Lung (tissue), 11 donors: ENCODE measurements at regions not wholly inside any gene's neighbourhood (a gene's known extent, or its start where the extent isn't known, plus 50 kb on each side); places are given as distances from the start of the nearest gene placed in this dataset.

Experiments
- ATAC-seq: fragments of 200-7000 bp; cut with Tn5 transposase; one replicate; pipeline ENCODE4 v1.9.1; 2020; ENCODE audit warnings: moderate number of reproducible peaks; ENCODE audit not compliant: insufficient read depth, low FRiP score
- DNase-seq, 3 donors: peaks; one replicate each; pipeline ENCODE4 v3.0.0-alpha.2; 2013 to 2017
- H3K27ac ChIP-seq, 2 donors: one replicate each; pipeline ENCODE4 v1.5.1; 2013; ENCODE audit warnings: mild to moderate bottlenecking in 2 of 2, moderate library complexity in 2 of 2, control low read depth in 1 of 2, inconsistent platforms in 1 of 2, low read depth in 1 of 2, low read length in 1 of 2
- H3K27me3 ChIP-seq, 3 donors: one replicate each; pipeline ENCODE4 v1.5.1; 2013; ENCODE audit warnings: low read length in 2 of 3; ENCODE audit not compliant: control insufficient read depth in 3 of 3, insufficient read depth in 3 of 3
- H3K36me3 ChIP-seq, 4 donors: one replicate each; pipeline ENCODE4 v1.5.1; 2013; ENCODE audit warnings: low read length in 4 of 4, mild to moderate bottlenecking in 1 of 4, moderate library complexity in 1 of 4; ENCODE audit not compliant: control insufficient read depth in 4 of 4, insufficient read depth in 4 of 4
- H3K4me1 ChIP-seq, 5 donors: one replicate each; pipeline ENCODE4 v1.5.1; 2013; ENCODE audit warnings: low read length in 5 of 5, mild to moderate bottlenecking in 2 of 5, moderate library complexity in 1 of 5; ENCODE audit not compliant: control insufficient read depth in 5 of 5, insufficient read depth in 5 of 5
- H3K4me3 ChIP-seq: one replicate; pipeline ENCODE4 v1.5.1; 2013; ENCODE audit warnings: mild to moderate bottlenecking, control low read depth, moderate library complexity
- H3K9ac ChIP-seq, 2 donors: one replicate each; pipeline ENCODE4 v1.5.1; 2013; ENCODE audit warnings: low read length in 2 of 2, control low read depth in 1 of 2; ENCODE audit not compliant: insufficient read depth in 1 of 2
- H3K9me3 ChIP-seq, 4 donors: one replicate each; pipeline ENCODE4 v1.5.1; 2013; ENCODE audit warnings: low read length in 3 of 4, mild to moderate bottlenecking in 1 of 4, moderate library complexity in 1 of 4; ENCODE audit not compliant: control insufficient read depth in 4 of 4, insufficient read depth in 3 of 4
- WGBS, 2 donors: extraction: QIAGEN DNeasy Blood & Tissue Kit; methylation state at CpG; one replicate each; pipeline ENCODE4 v1.1.7; 2013; 5-methylcytosine and 5-hydroxymethylcytosine counted together
- TF ChIP-seq, protein P1 (sequence below): IDR thresholded peaks from 2 replicates; pipeline ENCODE4 v1.5.1; 2012; ENCODE audit warnings: mild to moderate bottlenecking; ENCODE audit errors: control extremely low read depth, extremely low read depth
- donor health status: control.
- donor health status: control.
- donor health status: Bipolar disorder and iron deficiency.
- donor health status: healthy.
- donor health status: DM: yes; HTN: yes; CAD: no.

DNA sequence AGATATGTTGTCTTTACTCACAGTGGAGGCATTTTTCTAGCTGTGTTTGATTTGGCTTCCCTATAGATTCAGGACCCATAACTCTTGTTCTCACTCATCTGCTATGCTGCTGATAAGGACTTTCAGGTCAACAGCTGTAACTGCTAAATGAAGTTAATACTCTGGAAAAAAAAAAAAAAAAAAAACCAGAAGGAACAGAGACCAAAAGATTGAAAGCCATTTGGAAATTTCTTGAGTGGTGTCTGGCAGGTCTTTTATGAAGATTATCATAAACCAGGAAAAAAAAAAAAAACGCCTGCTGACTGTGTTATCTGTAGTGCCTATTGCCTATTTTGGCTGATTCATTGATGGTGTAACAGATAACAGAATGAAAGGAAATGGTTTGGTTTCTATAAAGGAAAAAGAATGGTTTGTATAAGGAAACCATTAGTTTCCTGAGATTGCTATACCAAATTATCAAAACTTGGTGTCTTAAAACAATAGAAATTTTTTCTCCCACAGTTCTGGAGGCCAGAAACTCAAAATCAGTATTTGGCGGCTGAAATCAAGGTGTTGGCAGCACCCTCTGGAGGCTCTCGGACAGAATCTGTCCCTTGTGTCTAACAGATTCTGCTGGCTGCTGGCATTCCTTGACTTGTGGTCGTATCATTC is 60.5 kb upstream of the BET1 start:
- WGBS, 2 donors, result 17 to 32% methylated on average over 4 of the region's 4 CpGs
- TF ChIP-seq, protein P1, sequence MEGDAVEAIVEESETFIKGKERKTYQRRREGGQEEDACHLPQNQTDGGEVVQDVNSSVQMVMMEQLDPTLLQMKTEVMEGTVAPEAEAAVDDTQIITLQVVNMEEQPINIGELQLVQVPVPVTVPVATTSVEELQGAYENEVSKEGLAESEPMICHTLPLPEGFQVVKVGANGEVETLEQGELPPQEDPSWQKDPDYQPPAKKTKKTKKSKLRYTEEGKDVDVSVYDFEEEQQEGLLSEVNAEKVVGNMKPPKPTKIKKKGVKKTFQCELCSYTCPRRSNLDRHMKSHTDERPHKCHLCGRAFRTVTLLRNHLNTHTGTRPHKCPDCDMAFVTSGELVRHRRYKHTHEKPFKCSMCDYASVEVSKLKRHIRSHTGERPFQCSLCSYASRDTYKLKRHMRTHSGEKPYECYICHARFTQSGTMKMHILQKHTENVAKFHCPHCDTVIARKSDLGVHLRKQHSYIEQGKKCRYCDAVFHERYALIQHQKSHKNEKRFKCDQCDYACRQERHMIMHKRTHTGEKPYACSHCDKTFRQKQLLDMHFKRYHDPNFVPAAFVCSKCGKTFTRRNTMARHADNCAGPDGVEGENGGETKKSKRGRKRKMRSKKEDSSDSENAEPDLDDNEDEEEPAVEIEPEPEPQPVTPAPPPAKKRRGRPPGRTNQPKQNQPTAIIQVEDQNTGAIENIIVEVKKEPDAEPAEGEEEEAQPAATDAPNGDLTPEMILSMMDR, result no peak

DNA sequence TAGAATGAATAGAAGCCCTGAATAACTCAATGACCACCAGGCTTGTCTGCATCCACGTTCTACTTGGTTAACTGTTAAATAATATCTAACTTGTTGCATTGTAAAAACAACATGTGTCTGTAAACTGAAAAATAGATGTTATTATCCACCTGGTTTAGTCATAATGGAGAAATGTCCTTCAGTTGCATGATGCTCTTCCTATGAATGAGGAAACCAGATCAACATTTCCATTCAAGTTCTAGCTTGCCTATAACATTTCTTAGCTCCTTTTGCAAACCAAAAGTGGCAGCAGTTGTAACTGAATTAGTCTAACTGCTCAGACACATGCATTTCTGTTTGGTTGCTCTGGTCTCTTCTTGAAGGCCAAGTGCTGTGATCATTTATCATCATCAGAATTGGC is 62.9 kb upstream of the BET1 start:
- Histone ChIP-seq H3K27ac (no peak overlapping the region), H3K36me3 (no peaks in the 10 kb centered on the region), H3K4me1 (no peaks in the 10 kb centered on the region), H3K9ac (no peak overlapping the region), H3K4me3 (no peak overlapping the region), H3K27me3 (no peaks in the 10 kb centered on the region), H3K9me3 (no peaks in the 10 kb centered on the region)
- ATAC-seq, result no peak
- no peak for DNase-seq
- TF ChIP-seq, protein P1, result no peak
- WGBS, 2 donors, result 67 to 82% methylated on average over 1 of the region's 1 CpG

More for the DNA sequence above, 60.5 kb upstream of the BET1 start:
- no peak overlapping the region for H3K27ac ChIP-seq
- DNase-seq, result no peak
- H3K4me1 ChIP-seq, result no peaks in the 10 kb centered on the region
- H3K4me3 ChIP-seq, result no peak overlapping the region
- no peak for ATAC-seq
- H3K36me3 ChIP-seq, result no peaks in the 10 kb centered on the region
- H3K9me3 ChIP-seq, result no peaks in the 10 kb centered on the region
- no peaks in the 10 kb centered on the region for H3K27me3 ChIP-seq
- no peak overlapping the region for H3K9ac ChIP-seq

GRCh38 chr7:94067506-94067905 is 63.4 kb upstream of the BET1 start:
- Histone ChIP-seq H3K36me3 (no peaks in the 10 kb centered on the region), H3K4me3 (no peak overlapping the region), H3K9me3 (no peaks in the 10 kb centered on the region), H3K9ac (no peak overlapping the region), H3K4me1 (no peaks in the 10 kb centered on the region), H3K27me3 (no peaks in the 10 kb centered on the region), H3K27ac (no peak overlapping the region)
- 89 to 90% methylated on average over 3 of the region's 3 CpGs for WGBS, 2 donors
- TF ChIP-seq, protein P1, result no peak
- ATAC-seq (no peak), DNase-seq (no peak)
